DMS79 treated with DMSO at 0.1 percent for 48 hours (cell line): ENCODE measurements at regions not wholly inside any gene's neighbourhood (a gene's known extent, or its start where the extent isn't known, plus 50 kb on each side); places are given as distances from the start of the nearest gene placed in this dataset.

Source experiments
- DNase-seq: peaks from one replicate; lab custom pipeline; 2025; lab: John Stamatoyannopoulos, UW

- DNase-seq: no peak
Observed at GRCh38 chr16:85378145-85379040, 234.7 kb upstream of the GSE1 start.

- no peak for DNase-seq
Observed at GRCh38 chr16:85379041-85380001, 233.8 kb upstream of the GSE1 start.

- no peak for DNase-seq
Observed at GRCh38 chr16:85380002-85380395, 233.1 kb upstream of the GSE1 start.

- DNase-seq: no peak
Observed at GRCh38 chr16:85380905-85381737, 232.0 kb upstream of the GSE1 start.

- no peak for DNase-seq
Observed at GRCh38 chr16:85381738-85382592, 231.2 kb upstream of the GSE1 start.

- no peak for DNase-seq
Observed at GRCh38 chr16:85382717-85383118, 230.4 kb upstream of the GSE1 start.

- no peak for DNase-seq
Observed at GRCh38 chr16:85383836-85384832, 229.0 kb upstream of the GSE1 start.

GRCh38 chr16:85384833-85385462 lies 228.2 kb upstream of the GSE1 start:
- peak; percentile 67 for DNase-seq

- DNase-seq: no peak
Observed at GRCh38 chr16:85385463-85386331, 227.4 kb upstream of the GSE1 start.

- no peak for DNase-seq
Observed at GRCh38 chr16:85386467-85387170, 226.5 kb upstream of the GSE1 start.

- DNase-seq: no peak
Observed at GRCh38 chr16:85387171-85387507, 226.0 kb upstream of the GSE1 start.

GRCh38 chr16:85387731-85388295 lies 225.3 kb upstream of the GSE1 start:
- no peak for DNase-seq

GRCh38 chr16:85389679-85390470 lies 223.2 kb upstream of the GSE1 start:
- no peak for DNase-seq

- no peak for DNase-seq
Observed at GRCh38 chr16:85390511-85391174, 222.5 kb upstream of the GSE1 start.

- no peak for DNase-seq
Observed at GRCh38 chr16:85391175-85391707, 221.9 kb upstream of the GSE1 start.
